SK-MEL-5 (cell line): ENCODE measurements at regions not wholly inside any gene's neighbourhood (a gene's known extent, or its start where the extent isn't known, plus 50 kb on each side); places are given as distances from the start of the nearest gene placed in this dataset.
"Not testable (repeated sequence)": the region's sequence is repeated elsewhere in the genome, so short reads cannot be mapped to it uniquely, and the experiment has no call there.

Experiments
- DNase-seq: peaks from one replicate; pipeline ENCODE4 v3.0.0-alpha.2; 2016; ENCODE audit warnings: low read depth, low spot score
- in situ Hi-C: cut with HindIII; loops from 2 replicates; pipeline ENCODE4 v1.10.0; 2016; ENCODE audit warnings: low sequenced_read_pairs, high pct_unique_total_duplicates, low pct_unique_long_range_greater_than_20kb

- DNase-seq, result no peak
- in situ Hi-C loops, result no loop called here
Observed at GRCh38 chr14:25484235-25484634, 434.3 kb upstream of the STXBP6 start.

DNA sequence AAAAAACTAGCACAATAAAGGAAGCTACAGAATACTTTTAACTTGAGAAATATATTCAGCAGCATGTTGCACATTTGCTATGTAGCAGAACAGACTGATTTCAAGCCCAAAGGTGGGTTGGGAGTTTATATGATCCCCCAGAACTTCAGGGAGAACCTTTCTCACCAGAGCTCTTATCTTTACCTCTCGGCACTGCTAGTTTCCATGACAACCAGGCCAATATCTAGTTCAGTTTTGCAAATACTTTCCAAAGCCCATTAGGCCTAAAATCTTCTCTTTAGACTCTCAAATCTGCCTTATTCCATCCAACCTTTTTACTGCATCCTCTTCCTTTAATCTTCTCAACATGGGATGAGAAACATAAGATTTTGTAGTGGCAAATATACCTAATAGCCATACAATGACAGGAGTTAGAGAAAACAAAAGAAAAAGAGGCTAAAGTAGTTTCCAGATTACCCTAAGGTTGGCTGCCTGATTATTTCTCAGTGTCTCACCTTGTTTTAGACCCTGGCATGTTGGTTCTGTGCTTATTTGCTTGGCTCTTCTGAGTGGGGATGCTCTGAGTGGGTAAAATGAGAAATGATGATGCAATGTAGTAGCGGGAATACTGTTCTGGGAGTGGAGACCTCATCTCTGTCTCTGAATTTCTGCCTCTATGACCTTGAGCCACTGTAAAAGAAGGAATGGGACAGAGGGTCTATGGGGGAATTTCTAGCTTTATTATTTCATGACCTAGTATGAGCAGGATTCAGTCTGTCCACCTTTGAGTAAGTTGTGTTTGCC lies 427.6 kb upstream of the STXBP6 start:
- in situ Hi-C loops, result no loop called here
- DNase-seq, result no peak

GRCh38 chr14:25472700-25473099 lies 422.8 kb upstream of the STXBP6 start:
- in situ Hi-C loops, result no loop called here
- DNase-seq, result no peak

DNA sequence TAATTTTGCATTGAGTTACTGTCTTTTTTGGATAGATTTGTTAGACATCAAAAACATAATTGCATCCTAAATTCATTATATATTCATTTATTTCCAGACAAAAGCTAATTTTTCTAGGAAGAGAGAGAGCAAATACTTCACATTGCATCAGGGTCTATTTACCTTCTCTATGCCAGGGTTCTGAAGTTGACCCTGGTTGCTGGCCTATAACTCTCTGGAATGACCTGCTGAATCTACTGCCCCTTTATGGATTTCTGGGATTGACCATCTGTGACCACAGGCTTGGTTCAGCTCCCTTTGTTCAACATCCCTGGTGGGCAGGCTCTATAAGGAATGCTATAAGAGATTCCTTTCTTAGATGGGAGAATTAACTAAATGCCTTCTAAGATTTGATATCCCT lies 414.8 kb upstream of the STXBP6 start:
- in situ Hi-C loops, result no loop called here

DNA sequence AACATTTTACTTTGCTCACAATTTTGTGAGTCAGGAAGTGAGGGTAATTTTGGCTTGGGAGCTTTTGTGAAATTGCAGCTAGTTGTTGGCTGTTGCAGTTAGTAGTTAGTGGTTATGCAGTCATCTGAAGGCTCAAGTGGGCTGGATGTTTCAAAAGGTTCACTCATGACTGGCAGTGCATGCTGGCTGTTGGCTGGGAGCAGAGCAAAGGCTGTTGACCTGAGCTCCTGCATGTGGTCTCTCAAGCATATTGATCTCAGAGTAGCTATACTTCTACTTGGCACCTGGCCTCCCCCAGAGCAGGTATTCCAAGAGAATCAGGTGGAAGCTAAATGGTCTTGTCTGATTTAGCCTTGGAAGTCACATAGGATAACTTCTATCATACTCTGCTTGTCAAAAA lies 414.1 kb upstream of the STXBP6 start:
- in situ Hi-C loops, result no loop called here
- DNase-seq, result peak; percentile 0

More for the DNA sequence above, 414.8 kb upstream of the STXBP6 start:
- DNase-seq, result no peak

DNA sequence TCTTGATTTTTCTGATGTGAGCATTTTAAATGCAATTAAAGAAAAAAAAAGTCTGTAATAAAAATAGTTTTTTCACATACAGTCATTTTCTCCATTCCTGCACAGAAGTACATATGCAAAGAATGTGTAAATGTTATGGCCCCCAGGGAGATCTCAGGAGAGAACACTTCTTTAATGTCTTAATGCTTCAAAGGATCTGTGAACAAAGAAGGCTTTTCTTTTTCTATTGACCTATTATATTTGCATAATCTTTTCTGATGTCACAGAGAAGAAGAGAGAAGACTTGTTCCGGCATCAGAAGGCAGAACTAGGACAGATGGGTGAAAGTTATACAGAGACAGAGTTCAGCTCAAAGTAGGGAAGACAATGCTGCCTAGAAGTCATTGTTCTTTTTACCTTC lies 413.5 kb upstream of the STXBP6 start:
- in situ Hi-C loops, result no loop called here

GRCh38 chr14:25461780-25462179 lies 411.8 kb upstream of the STXBP6 start:
- in situ Hi-C loops, result no loop called here
- DNase-seq, result peak; percentile 10

More for the DNA sequence above, 413.5 kb upstream of the STXBP6 start:
- peak; percentile 66 for DNase-seq

DNA sequence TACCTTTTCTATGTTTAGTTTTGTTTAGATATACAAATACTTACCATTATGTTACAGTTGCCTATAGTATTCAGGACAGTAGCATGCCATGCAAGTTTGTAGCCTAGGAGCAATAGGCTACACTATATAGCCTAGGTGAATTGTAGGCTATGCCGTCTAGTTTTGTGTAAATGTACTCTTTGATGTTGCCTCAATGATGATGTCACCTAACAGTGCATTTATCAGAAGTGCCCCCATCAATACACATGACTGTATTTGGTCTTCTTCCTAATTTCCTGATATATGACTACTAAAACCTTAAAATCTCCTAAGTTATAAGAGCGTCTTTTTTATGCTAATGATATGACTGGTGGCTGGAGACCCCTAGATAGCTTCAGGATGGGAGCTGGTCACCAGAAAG lies 394.4 kb upstream of the STXBP6 start:
- in situ Hi-C loops, result no loop called here
- no peak for DNase-seq

DNA sequence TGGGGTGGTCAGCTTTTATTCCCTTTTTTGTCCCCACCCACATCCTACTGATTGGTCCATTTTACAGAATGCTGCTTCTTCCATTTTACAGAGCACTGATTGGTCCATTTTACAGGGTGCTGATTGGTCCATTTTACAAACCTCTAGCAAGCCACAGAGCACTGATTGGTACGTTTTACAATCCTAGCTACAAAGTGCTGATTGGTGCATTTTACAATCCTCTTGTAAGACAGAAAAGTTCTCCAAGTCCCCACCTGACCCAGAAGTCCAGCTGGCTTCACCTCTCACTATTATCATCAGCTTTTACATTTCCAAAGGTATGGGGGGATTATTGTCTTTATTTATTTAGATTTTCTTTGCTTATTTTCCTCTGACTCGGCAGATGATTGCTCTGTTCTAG lies 390.4 kb upstream of the STXBP6 start:
- DNase-seq, in situ Hi-C loops: not testable (repeated sequence)

DNA sequence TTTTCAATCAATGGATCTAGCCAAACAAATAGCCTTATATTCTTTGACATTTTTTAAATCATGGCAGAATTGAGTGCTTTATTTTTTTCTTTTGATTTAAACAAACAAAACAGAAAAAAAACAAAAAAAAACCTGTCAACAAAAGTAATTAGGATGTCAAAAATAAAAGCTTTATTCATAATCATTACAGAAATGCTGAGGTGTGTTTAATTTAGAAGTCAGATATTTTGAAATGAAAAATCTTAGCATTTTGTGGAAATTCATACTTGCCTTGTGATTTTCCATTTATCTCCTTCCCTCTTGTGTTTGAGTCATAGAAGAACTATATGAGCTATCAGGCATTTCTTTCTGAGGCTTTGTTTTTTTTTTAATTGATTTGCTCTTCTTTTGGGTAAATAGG lies 387.0 kb upstream of the STXBP6 start:
- in situ Hi-C loops, result no loop called here
- no peak for DNase-seq

DNA sequence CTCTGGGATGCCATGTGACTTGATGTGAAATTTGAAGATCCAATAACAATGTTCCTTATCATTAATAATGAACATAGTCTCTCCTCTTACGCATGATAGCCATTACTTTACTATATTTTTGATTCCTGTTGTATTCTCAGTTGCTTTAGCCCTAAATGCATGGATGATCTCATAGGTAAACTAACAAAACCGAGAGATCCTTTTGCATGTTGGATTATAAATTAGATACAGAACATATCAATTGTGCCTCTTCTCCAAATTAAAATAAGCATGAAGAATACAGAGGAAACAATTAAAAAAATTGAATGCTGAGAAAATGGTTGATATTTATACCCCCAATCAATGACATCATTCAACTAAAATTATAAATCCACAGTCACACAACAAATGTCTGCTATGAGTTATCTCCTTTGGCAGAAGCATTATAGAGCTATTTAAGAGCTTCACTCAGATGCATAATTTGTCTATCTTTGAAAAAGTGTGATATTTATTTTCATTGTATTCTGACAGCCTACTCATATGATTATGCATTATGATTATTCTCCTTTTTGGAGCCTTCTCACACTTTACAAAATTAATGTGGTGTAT lies 386.4 kb upstream of the STXBP6 start:
- no peak for DNase-seq
- in situ Hi-C loops, result no loop called here

DNA sequence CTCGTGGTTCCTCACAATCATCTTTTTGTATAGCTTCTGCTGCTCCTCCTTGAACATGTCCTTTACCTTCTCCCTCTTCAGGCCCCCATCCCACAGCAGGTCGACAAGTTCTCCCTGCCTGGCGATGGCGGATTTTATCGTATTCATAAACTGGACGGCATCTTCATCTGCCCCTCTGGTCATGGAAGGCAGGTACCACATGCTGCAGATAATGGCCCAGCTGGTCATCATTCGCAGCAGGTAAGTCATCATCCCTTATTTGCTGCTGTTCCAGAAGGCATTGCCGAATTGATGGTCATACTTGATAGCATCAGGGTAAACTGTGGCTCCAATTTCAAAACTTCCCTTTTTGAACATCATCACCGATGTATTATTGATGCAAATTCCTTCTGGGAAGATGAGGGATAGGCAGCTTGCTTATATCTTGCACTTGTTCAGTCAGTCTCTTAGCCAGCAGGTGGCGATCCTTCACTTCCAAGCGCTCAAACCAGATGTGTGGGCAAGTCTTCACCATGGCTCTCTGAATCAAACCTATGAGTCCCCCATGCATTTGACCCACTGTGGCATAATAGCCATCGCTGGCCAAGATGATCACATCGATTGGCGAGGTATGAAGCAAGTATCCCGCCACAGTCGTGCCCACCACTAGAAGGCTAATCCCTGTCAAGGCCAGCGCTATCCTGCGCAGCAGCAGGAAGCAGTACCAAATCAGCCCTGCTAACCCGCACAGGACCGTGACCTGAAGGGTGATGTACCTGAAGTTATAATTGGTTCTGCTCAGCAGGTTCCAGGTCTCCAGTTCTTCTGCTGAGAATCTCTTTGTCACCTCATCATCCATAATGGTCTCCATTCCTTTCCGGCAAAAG lies 381.5 kb upstream of the STXBP6 start:
- in situ Hi-C loops, result no loop called here
- peak; percentile 76 for DNase-seq

GRCh38 chr14:25430808-25431207 lies 380.9 kb upstream of the STXBP6 start:
- DNase-seq, result no peak
- in situ Hi-C loops, result no loop called here

DNA sequence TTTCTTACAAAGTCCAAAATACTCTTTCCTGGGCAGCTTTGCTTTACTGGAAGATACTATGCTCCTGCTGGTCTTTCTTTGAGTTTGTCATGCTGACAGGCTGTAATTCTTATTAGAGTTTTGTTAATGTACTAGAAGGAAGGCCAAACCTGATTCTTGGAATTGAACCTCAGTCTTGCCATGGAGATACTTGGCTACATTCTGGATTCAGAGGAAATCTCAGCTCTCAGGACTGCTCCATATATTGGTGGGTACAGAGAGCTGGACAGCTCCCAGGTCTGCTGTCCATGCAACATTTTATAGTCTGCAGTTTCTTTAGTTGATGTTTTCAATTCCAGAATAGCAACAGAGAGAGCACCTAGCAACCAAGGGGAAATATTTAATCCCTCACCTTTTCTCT lies 363.1 kb upstream of the STXBP6 start:
- in situ Hi-C loops, result no loop called here
- DNase-seq, result no peak

DNA sequence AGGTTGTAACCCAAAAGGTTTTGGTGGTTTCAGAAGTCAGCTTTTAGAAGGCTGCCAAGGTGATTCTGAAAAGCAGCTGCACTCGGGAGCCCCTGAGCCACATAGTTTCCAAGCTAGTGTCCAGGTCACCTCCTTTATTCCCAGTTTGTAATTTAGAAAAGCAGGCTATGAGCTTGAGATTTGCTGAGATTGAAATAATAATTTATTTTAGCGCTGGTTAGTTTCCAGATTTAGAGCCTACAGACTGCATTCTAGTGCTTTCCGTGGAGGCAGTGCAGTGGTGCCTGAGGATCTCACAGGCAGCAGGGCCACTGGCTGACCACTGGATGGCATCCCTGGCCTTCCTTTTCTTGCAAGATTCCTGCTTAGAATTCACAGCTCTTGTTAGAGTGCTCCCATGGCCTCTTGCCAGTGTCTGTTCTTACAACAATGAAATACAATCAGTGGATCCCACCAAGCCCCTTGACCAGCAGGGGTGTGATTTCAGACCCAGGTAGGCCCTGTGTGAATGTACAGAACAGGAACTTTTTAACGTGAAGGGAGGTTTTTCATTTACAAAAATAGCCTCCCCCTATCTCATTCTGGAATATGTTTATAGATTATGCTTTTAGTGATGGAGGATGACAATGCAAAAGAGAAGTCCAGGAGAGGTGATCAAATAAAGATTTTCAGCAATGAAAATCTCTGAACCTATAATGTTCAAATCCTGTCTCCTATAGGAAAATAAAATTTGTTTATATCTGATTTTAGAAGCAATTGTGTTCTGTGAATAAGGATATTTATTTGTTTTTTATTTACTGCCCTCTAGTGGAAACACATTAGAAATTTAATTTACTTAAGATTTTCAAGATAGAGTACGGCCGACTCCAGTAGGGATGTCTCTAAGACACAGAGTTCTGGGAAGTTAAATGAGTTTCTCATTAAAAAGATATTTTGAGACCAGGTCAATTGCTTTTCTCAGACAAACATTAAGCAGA lies 362.1 kb upstream of the STXBP6 start:
- DNase-seq, result peak; percentile 52
- in situ Hi-C loops, result no loop called here

DNA sequence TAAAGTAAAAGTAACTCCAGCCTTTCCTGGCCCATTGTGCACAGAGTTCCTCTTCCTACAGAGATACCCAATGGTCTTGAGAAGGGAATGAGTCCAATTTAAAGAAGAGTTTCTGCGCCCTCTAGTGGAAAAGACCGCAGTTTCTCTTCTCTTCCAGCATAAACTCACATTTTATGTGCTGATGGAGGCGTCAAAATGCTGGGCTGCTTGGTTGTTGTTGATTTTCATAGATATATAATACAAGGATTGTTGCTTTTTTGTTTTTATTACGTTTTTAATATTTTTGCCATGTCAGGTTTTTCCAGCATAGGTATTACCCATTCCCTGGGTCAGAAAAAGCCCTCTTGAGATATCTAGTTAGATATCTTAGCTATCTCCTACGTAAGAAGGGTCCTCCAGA lies 356.9 kb upstream of the STXBP6 start:
- in situ Hi-C loops, result no loop called here
- DNase-seq, result peak; percentile 80

- peak; percentile 68 for DNase-seq
- in situ Hi-C loops, result no loop called here
Observed at GRCh38 chr14:25400607-25401206, 350.8 kb upstream of the STXBP6 start.
